SK-N-SH (cell line): ENCODE measurements at regions not wholly inside any gene's neighbourhood (a gene's known extent, or its start where the extent isn't known, plus 50 kb on each side); places are given as distances from the start of the nearest gene placed in this dataset.

ENCODE experiments used
- CTCF ChIA-PET: fragments of 300-600, 350-600 bp; formaldehyde crosslinking; extraction: SDS; loops from one replicate; lab custom pipeline; 2021; lab: Yijun Ruan, JAX
- POLR2A ChIA-PET: fragments of 350-600 bp; sonication (Branson Sonifier 250); formaldehyde crosslinking; extraction: SDS; loops from one replicate; lab custom pipeline; 2020; ENCODE audit warnings: antibody characterized with exemption, inconsistent platforms; lab: Yijun Ruan, JAX
- DNase-seq: peaks from one replicate; pipeline ENCODE4 v3.0.0; 2012
- H2AFZ ChIP-seq: fragments of 200-600 bp; sonication (generic); 2 replicates; pipeline ENCODE4 v1.8.1; 2016; ENCODE audit warnings: antibody characterized with exemption, mild to moderate bottlenecking, low read depth
- H3F3A ChIP-seq: fragments of 200-600 bp; sonication (generic); replicated peaks from 2 replicates; pipeline ENCODE3; 2016; ENCODE audit warnings: antibody characterized with exemption, mild to moderate bottlenecking; ENCODE audit not compliant: insufficient read depth
- H3K27ac ChIP-seq, 2 experiments: fragments of 200-500 bp in 1 of 2; fragments of 200-600 bp in 1 of 2; sonication (Bioruptor generic) in 1 of 2; sonication (generic), shearing (Covaris generic) in 1 of 2; 2 replicates each; pipeline versions ENCODE4 v1.5.1 to v1.6.1; 2014 to 2016; ENCODE audit warnings: low read depth in 2 of 2, inconsistent platforms in 1 of 2, low read length in 1 of 2, mild to moderate bottlenecking in 1 of 2, mixed read lengths in 1 of 2
- H3K27me3 ChIP-seq: fragments of 200-600 bp; sonication (generic), shearing (Covaris generic); 2 replicates; pipeline ENCODE4 v1.6.1; 2016; ENCODE audit warnings: mixed run types; ENCODE audit not compliant: insufficient read depth
- H3K36me3 ChIP-seq, 2 experiments: fragments of 200-500 bp in 1 of 2; fragments of 200-600 bp in 1 of 2; sonication (Bioruptor generic) in 1 of 2; sonication (generic) in 1 of 2; replicated peaks in 1 of 2; 2 replicates each; pipeline versions ENCODE3 to v1.5.1; 2014 to 2016; ENCODE audit warnings: low read length in 1 of 2, mild to moderate bottlenecking in 1 of 2; ENCODE audit not compliant: insufficient read depth in 2 of 2, control insufficient read depth in 1 of 2
- H3K4me1 ChIP-seq, 2 experiments: fragments of 200-500 bp in 1 of 2; fragments of 200-600 bp in 1 of 2; sonication (Bioruptor generic) in 1 of 2; sonication (generic), shearing (Covaris generic) in 1 of 2; 2 replicates each; pipeline versions ENCODE4 v1.5.1 to v1.6.1; 2014 to 2016; ENCODE audit warnings: low read depth in 1 of 2, low read length in 1 of 2, mixed run types in 1 of 2; ENCODE audit not compliant: insufficient read depth in 2 of 2, control insufficient read depth in 1 of 2
- H3K4me2 ChIP-seq: fragments of 200-600 bp; sonication (generic), shearing (Covaris generic); 2 replicates; pipeline ENCODE4 v1.6.1; 2017; ENCODE audit warnings: mixed run types
- H3K4me3 ChIP-seq, 2 experiments: fragments of 200-500 bp in 1 of 2; fragments of 200-600 bp in 1 of 2; sonication (Bioruptor generic) in 1 of 2; sonication (generic), shearing (Covaris generic) in 1 of 2; 2 replicates each; pipeline versions ENCODE4 v1.5.1 to v1.8.1; 2014 to 2016; ENCODE audit warnings: low read depth in 2 of 2, inconsistent platforms in 1 of 2, low read length in 1 of 2, mild to moderate bottlenecking in 1 of 2, mixed read lengths in 1 of 2, moderate library complexity in 1 of 2
- H3K79me2 ChIP-seq: fragments of 200-600 bp; sonication (generic); 2 replicates; pipeline ENCODE4 v1.8.1; 2017; ENCODE audit warnings: mild to moderate bottlenecking; ENCODE audit not compliant: insufficient read depth
- H3K9ac ChIP-seq: fragments of 200-600 bp; sonication (generic); 2 replicates; pipeline ENCODE4 v1.6.1; 2017; ENCODE audit warnings: mixed run types
- H3K9me2 ChIP-seq: fragments of 200-600 bp; sonication (generic); 2 replicates; pipeline ENCODE4 v1.6.1; 2017; ENCODE audit warnings: mixed run types
- H3K9me3 ChIP-seq: fragments of 200-600 bp; sonication (generic); 2 replicates; pipeline ENCODE4 v1.6.1; 2017; ENCODE audit warnings: mixed run types, mild to moderate bottlenecking, moderate library complexity
- H4K20me1 ChIP-seq: fragments of 200-600 bp; sonication (generic); 2 replicates; pipeline ENCODE4 v1.6.1; 2017; ENCODE audit warnings: mild to moderate bottlenecking, mixed run types; ENCODE audit not compliant: insufficient read depth
- EZH2phosphoT487 ChIP-seq: fragments of 200-600 bp; sonication (generic); IDR thresholded peaks from 2 replicates; pipeline ENCODE4 v1.6.1; 2017; ENCODE audit warnings: low read depth, mixed run types, mild to moderate bottlenecking, antibody characterized with exemption, moderate library complexity, borderline replicate concordance
- GATA2 ChIP-seq: sonication (generic); formaldehyde crosslinking; IDR thresholded peaks from 2 replicates; pipeline ENCODE4 v1.5.0; 2020; ENCODE audit warnings: mild to moderate bottlenecking, missing genetic modification reagents
- MXI1 ChIP-seq: IDR thresholded peaks from 2 replicates; pipeline ENCODE4 v1.6.1; 2012; ENCODE audit warnings: mild to moderate bottlenecking, low read depth, low read length, improper control_type of control experiment
- NFIC ChIP-seq: IDR thresholded peaks from 2 replicates; pipeline ENCODE4 v1.4.0; 2012; ENCODE audit warnings: borderline replicate concordance
- RFX5 ChIP-seq: IDR thresholded peaks from 2 replicates; pipeline ENCODE4 v1.6.1; 2012; ENCODE audit warnings: mild to moderate bottlenecking, improper control_type of control experiment, low read length
- RXRA ChIP-seq: IDR thresholded peaks from 2 replicates; pipeline ENCODE4 v1.4.0; 2012; ENCODE audit warnings: low read depth, mild to moderate bottlenecking, borderline replicate concordance
- SIN3A ChIP-seq: IDR thresholded peaks from 2 replicates; pipeline ENCODE4 v1.6.1; 2012; ENCODE audit warnings: low read depth, mild to moderate bottlenecking, low read length, moderate library complexity, borderline replicate concordance
- SMC3 ChIP-seq: IDR thresholded peaks from 2 replicates; pipeline ENCODE4 v1.6.1; 2012; ENCODE audit warnings: low read depth, low read length, improper control_type of control experiment
- YY1 ChIP-seq: IDR thresholded peaks from 2 replicates; pipeline ENCODE4 v1.4.0; 2012; ENCODE audit warnings: low read depth, mild to moderate bottlenecking
- WGBS: methylation state at CpG from one replicate; pipeline ENCODE4 v1.1.6; 2017; ENCODE audit warnings: low lambda C conversion rate; 5-methylcytosine and 5-hydroxymethylcytosine counted together
- TF ChIP-seq, protein P1 (sequence below): fragments of 200-600 bp; sonication (generic); IDR thresholded peaks from 2 replicates; pipeline ENCODE4 v1.6.1; 2017; ENCODE audit warnings: antibody characterized with exemption, mild to moderate bottlenecking, moderate library complexity
- TF ChIP-seq, protein P2 (sequence below): IDR thresholded peaks from 2 replicates; pipeline ENCODE4; 2012

DNA sequence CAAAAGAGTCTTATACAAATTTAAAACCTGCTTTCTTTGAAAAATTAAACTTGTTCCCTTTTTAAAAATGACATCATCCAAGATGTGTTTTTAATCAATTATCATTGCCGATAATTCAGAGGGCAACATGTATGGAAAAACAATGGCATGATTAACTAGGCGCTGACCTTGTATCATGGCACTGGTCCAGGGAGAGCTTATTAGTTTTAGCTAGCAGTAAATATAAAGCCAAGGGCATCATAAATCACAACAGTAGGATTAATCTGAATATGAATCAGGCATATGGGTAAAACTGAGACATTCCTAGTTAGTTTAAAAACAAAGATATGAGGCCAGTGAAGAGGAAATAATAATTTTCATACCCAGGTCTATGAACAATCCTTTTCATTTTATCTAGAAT, 374.0 kb downstream of the HDGFL1 start:
- no peak overlapping the region for H3K4me2 ChIP-seq
- WGBS, result 81% methylated on average over 2 of the region's 2 CpGs
- H3K36me3 ChIP-seq, result no peaks in the 10 kb centered on the region
- CTCF ChIA-PET, result no interaction called here
- TF ChIP-seq EZH2phosphoT487, result no peak
- no peak for TF ChIP-seq MXI1
- no peak for TF ChIP-seq GATA2
- TF ChIP-seq, protein P1, sequence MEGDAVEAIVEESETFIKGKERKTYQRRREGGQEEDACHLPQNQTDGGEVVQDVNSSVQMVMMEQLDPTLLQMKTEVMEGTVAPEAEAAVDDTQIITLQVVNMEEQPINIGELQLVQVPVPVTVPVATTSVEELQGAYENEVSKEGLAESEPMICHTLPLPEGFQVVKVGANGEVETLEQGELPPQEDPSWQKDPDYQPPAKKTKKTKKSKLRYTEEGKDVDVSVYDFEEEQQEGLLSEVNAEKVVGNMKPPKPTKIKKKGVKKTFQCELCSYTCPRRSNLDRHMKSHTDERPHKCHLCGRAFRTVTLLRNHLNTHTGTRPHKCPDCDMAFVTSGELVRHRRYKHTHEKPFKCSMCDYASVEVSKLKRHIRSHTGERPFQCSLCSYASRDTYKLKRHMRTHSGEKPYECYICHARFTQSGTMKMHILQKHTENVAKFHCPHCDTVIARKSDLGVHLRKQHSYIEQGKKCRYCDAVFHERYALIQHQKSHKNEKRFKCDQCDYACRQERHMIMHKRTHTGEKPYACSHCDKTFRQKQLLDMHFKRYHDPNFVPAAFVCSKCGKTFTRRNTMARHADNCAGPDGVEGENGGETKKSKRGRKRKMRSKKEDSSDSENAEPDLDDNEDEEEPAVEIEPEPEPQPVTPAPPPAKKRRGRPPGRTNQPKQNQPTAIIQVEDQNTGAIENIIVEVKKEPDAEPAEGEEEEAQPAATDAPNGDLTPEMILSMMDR, result no peak
- TF ChIP-seq, all 33 proteins: peak for 0
- Histone ChIP-seq H3K79me2 (no peaks in the 10 kb centered on the region), H3K27ac (no peak overlapping the region), H3K27me3 (no peaks in the 10 kb centered on the region), H3K9me2 (no peaks in the 10 kb centered on the region), H3K4me3 (no peak overlapping the region), H3F3A (no peaks in the 10 kb centered on the region), H2AFZ (no peak overlapping the region), H3K9me3 (no peaks in the 10 kb centered on the region), H3K9ac (no peak overlapping the region), H4K20me1 (no peaks in the 10 kb centered on the region), H3K4me1 (no peaks in the 10 kb centered on the region)
- no peak for DNase-seq
- POLR2A ChIA-PET, result no interaction called here

DNA sequence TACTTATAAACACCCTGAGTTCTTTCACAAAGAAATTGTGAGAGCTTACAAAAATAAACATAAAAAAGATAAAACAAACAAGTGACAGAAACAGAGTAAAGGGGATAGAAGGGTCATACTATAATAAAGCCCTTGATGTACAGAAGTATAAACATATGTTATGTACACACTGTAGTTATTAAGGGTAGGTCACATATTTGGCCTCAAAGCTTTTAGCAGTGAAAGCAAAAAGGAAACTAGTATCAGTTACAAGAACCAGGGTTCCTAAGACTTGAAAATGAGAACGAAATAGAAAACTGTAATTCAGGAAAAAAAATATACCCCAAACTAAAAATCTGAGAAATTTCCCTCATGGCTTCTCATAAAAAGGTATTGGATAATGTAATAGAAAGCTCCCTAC, 380.6 kb downstream of the HDGFL1 start:
- H3K36me3 ChIP-seq, result no peaks in the 10 kb centered on the region
- CTCF ChIA-PET, result interaction anchor here (0.5 to 1.4 kb wide), 3 partner anchors 9 to 623 kb away, joined by 3 to 4 read pairs (median 3); no protein-coding TSS in a partner anchor
- 52% methylated on average over 1 of the region's 1 CpG for WGBS

More for the DNA sequence above, 380.6 kb downstream of the HDGFL1 start:
- Histone ChIP-seq H3K4me1 (no peaks in the 10 kb centered on the region; a peak in 1 of 4 replicates), H3K79me2 (no peaks in the 10 kb centered on the region), H3K4me2 (no peak overlapping the region), H3K4me3 (no peak overlapping the region), H4K20me1 (no peaks in the 10 kb centered on the region), H3K9ac (no peak overlapping the region), H3K9me2 (no peaks in the 10 kb centered on the region), H3F3A (no peaks in the 10 kb centered on the region), H3K27me3 (no peaks in the 10 kb centered on the region), H3K27ac (no peak overlapping the region), H3K9me3 (no peaks in the 10 kb centered on the region), H2AFZ (no peak overlapping the region)
- TF ChIP-seq RXRA (no peak), MXI1 (no peak), SIN3A (no peak), RFX5 (no peak), NFIC (no peak), SMC3 (no peak), YY1 (no peak)
- TF ChIP-seq, protein P2, sequence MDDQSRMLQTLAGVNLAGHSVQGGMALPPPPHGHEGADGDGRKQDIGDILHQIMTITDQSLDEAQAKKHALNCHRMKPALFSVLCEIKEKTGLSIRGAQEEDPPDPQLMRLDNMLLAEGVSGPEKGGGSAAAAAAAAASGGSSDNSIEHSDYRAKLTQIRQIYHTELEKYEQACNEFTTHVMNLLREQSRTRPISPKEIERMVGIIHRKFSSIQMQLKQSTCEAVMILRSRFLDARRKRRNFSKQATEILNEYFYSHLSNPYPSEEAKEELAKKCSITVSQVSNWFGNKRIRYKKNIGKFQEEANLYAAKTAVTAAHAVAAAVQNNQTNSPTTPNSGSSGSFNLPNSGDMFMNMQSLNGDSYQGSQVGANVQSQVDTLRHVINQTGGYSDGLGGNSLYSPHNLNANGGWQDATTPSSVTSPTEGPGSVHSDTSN, result no peak
- no peak for DNase-seq
- POLR2A ChIA-PET, result no interaction called here
